ENCODE measurements at regions not wholly inside any gene's neighbourhood (a gene's known extent, or its start where the extent isn't known, plus 50 kb on each side); places are given as distances from the start of the nearest gene placed in this dataset.

DNA sequence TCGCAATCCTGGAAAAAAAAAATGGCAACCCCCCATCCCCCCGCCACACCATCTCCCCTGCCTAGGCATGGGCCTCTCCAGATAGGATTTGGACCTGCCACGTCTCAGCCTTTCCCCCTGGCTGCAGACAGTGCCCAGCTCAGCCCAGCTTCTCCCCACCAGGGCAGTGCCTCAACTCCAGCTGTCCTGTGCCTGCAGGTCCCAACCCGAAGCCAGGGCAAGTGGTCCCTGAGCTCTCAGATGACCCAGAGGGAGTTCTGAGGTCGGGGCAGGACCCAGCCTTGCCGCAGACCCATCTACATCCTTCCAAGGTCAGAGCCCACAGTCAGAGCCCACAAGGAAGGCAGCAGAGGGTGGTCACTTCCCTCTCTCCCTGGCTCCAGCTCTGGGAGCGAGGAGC, 86.7 kb upstream of the POU3F1 start:
- peaks cover 0 to 23% of the 10 kb centered on the region in 2 donors for H3K4me1 ChIP-seq (ENCODE audit: control insufficient read depth in 1 of 2, low read depth in 2 of 2)
- no peak for TF ChIP-seq CTCF (IDR thresholded peaks at IDR 0.05)
- no peak for DNase-seq (ENCODE audit: low spot score)
- no peak overlapping the region for H3K4me3 ChIP-seq
- H3K27ac ChIP-seq, result no peak overlapping the region
- peaks cover 9% of the 10 kb centered on the region for H3K27me3 ChIP-seq (replicated peaks; ENCODE audit: insufficient read depth)
- no peaks in the 10 kb centered on the region for H3K9me3 ChIP-seq
- no peaks in the 10 kb centered on the region for H3K36me3 ChIP-seq
- no peak for ATAC-seq (ENCODE audit: insufficient number of reproducible peaks, low FRiP score, low read depth)

DNA sequence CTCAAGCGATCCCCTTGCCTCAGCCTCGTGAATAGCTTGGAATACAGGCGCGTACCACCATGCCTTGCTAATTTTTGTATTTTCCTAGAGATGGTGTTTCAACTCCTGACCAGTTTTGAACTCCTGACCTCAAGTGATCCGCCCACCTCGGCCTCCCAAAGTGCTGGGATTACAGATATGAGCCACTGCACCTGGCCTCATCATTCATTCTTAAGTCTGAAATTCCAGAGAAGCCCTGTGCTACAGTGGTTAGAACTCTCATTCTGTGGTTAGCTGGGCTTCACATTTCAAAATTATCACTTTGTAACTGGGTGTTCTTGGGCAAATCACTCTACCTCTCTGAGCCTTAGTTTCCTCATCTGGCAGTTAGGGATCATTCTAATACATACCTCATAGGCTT, 86.1 kb upstream of the POU3F1 start:
- Histone ChIP-seq H3K9me3 (no peaks in the 10 kb centered on the region), H3K27ac (no peak overlapping the region), H3K27me3 (replicated peaks; ENCODE audit: insufficient read depth) (peaks cover 9% of the 10 kb centered on the region), H3K4me1 (ENCODE audit: control insufficient read depth in 1 of 2, low read depth in 2 of 2) (peaks cover 0 to 17% of the 10 kb centered on the region in 2 donors), H3K36me3 (no peaks in the 10 kb centered on the region), H3K4me3 (no peak overlapping the region)
- DNase-seq (ENCODE audit: low spot score), result no peak
- ATAC-seq (ENCODE audit: insufficient number of reproducible peaks, low FRiP score, low read depth), result no peak
- TF ChIP-seq CTCF (IDR thresholded peaks at IDR 0.05), result no peak

DNA sequence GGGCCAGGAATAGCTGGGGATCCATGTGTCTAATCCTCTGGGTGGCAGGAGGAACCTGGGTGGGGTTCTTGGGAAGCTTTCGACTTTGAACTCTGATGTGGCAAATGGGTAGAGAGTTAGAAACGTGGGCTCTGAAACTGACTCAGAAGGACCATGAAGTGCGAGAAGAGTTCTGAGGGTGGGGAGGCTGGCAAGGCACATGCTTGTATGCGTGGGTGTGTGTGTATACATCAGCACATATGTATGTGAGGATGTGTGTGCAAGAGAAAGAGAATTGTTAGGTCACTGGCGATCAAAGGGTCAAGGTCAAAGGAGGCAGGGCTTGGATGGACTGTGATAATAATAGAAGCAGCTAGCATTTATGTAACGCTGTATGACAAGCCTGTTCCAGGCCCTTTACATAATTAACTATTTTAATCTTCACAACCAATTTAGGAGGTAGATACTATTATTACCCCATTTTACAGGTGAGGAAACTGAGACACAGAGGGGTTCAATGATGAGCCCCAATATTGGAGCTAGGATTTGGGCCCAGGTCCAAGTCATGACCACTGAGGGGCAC, 84.5 kb upstream of the POU3F1 start:
- Histone ChIP-seq H3K4me3 (no peak overlapping the region), H3K36me3 (no peaks in the 10 kb centered on the region), H3K4me1 (ENCODE audit: control insufficient read depth in 1 of 2, low read depth in 2 of 2) (peaks cover 0 to 15% of the 10 kb centered on the region in 2 donors), H3K9me3 (no peaks in the 10 kb centered on the region), H3K27ac (no peak overlapping the region), H3K27me3 (replicated peaks; ENCODE audit: insufficient read depth) (peaks cover 9% of the 10 kb centered on the region)
- TF ChIP-seq CTCF (IDR thresholded peaks at IDR 0.05), result no peak
- DNase-seq (ENCODE audit: low spot score) (no peak), ATAC-seq (ENCODE audit: insufficient number of reproducible peaks, low FRiP score, low read depth) (no peak)

- peaks cover 9% of the 10 kb centered on the region for H3K27me3 ChIP-seq (replicated peaks; ENCODE audit: insufficient read depth)
- H3K36me3 ChIP-seq, result no peaks in the 10 kb centered on the region
- peaks cover 0 to 15% of the 10 kb centered on the region in 2 donors for H3K4me1 ChIP-seq (ENCODE audit: control insufficient read depth in 1 of 2, low read depth in 2 of 2)
Observed at GRCh38 chr1:38129971-38130370, 83.4 kb upstream of the POU3F1 start.

GRCh38 chr1:38129473-38129872, 82.9 kb upstream of the POU3F1 start:
- Histone ChIP-seq H3K4me3 (no peak overlapping the region), H3K27me3 (replicated peaks; ENCODE audit: insufficient read depth) (peaks cover 9% of the 10 kb centered on the region), H3K4me1 (ENCODE audit: control insufficient read depth in 1 of 2, low read depth in 2 of 2) (peaks cover 0 to 12% of the 10 kb centered on the region in 2 donors), H3K27ac (no peak overlapping the region), H3K9me3 (no peaks in the 10 kb centered on the region), H3K36me3 (no peaks in the 10 kb centered on the region)
- TF ChIP-seq CTCF (IDR thresholded peaks at IDR 0.05), result no peak
- ATAC-seq (ENCODE audit: insufficient number of reproducible peaks, low FRiP score, low read depth) (no peak), DNase-seq (ENCODE audit: low spot score) (no peak)

More at GRCh38 chr1:38129971-38130370, 83.4 kb upstream of the POU3F1 start:
- DNase-seq (ENCODE audit: low spot score) (no peak), ATAC-seq (ENCODE audit: insufficient number of reproducible peaks, low FRiP score, low read depth) (no peak)
- no peak for TF ChIP-seq CTCF (IDR thresholded peaks at IDR 0.05)
- no peak overlapping the region for H3K27ac ChIP-seq
- no peaks in the 10 kb centered on the region for H3K9me3 ChIP-seq
- H3K4me3 ChIP-seq, result no peak overlapping the region

All from thoracic aorta (tissue), 2 donors.